IMR-90 (cell line): ENCODE measurements at regions not wholly inside any gene's neighbourhood (a gene's known extent, or its start where the extent isn't known, plus 50 kb on each side); places are given as distances from the start of the nearest gene placed in this dataset.

ENCODE experiments used
- CEBPB ChIP-seq: IDR thresholded peaks from 2 replicates; pipeline ENCODE4 v1.6.1; 2012; ENCODE audit warnings: low read depth, low read length, improper control_type of control experiment
- RFX5 ChIP-seq: IDR thresholded peaks from 2 replicates; pipeline ENCODE4 v1.8.0; 2012; ENCODE audit warnings: low read depth, mild to moderate bottlenecking, low read length, moderate library complexity
- TF ChIP-seq, protein P1 (sequence below): conservative IDR thresholded peaks from 2 replicates; pipeline ENCODE4 v1.5.1; 2012; ENCODE audit warnings: mild to moderate bottlenecking, low read depth, low read length, improper control_type of control experiment
- TF ChIP-seq, protein P2 (sequence below): fragments of 150-350 bp; IDR thresholded peaks from 2 replicates; pipeline ENCODE4 v1.6.1; 2016; ENCODE audit warnings: low read depth, mild to moderate bottlenecking, low read length, moderate library complexity, borderline replicate concordance

DNA sequence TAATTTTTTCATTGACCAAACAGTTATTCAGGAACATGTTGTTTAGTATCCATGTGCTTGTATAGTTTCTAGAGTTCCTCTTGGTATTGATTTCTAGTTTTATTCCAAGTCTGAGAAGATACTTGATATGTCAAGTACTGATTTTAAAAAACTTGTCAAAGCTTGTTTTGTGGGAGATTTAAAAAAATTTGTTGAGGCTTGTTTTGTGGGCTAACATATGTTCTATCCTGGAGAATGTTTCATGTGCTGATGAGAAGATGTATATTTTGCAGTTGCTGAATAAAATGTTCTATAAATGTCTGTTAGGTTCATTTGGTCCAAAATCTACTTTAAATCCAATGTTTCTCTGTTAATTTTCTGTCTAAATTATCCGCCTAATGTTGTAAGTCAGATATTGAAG lies 1065.1 kb upstream of the WWC1 start:
- TF ChIP-seq, protein P1, sequence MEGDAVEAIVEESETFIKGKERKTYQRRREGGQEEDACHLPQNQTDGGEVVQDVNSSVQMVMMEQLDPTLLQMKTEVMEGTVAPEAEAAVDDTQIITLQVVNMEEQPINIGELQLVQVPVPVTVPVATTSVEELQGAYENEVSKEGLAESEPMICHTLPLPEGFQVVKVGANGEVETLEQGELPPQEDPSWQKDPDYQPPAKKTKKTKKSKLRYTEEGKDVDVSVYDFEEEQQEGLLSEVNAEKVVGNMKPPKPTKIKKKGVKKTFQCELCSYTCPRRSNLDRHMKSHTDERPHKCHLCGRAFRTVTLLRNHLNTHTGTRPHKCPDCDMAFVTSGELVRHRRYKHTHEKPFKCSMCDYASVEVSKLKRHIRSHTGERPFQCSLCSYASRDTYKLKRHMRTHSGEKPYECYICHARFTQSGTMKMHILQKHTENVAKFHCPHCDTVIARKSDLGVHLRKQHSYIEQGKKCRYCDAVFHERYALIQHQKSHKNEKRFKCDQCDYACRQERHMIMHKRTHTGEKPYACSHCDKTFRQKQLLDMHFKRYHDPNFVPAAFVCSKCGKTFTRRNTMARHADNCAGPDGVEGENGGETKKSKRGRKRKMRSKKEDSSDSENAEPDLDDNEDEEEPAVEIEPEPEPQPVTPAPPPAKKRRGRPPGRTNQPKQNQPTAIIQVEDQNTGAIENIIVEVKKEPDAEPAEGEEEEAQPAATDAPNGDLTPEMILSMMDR = no peak
- TF ChIP-seq, protein P2, sequence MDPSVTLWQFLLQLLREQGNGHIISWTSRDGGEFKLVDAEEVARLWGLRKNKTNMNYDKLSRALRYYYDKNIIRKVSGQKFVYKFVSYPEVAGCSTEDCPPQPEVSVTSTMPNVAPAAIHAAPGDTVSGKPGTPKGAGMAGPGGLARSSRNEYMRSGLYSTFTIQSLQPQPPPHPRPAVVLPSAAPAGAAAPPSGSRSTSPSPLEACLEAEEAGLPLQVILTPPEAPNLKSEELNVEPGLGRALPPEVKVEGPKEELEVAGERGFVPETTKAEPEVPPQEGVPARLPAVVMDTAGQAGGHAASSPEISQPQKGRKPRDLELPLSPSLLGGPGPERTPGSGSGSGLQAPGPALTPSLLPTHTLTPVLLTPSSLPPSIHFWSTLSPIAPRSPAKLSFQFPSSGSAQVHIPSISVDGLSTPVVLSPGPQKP = no peak
- no peak for TF ChIP-seq RFX5
- no peak for TF ChIP-seq CEBPB
